Osteoblast (primary cell): ENCODE measurements at regions not wholly inside any gene's neighbourhood (a gene's known extent, or its start where the extent isn't known, plus 50 kb on each side); places are given as distances from the start of the nearest gene placed in this dataset.
"Not testable (repeated sequence)": the region's sequence is repeated elsewhere in the genome, so short reads cannot be mapped to it uniquely, and the experiment has no call there.

Experiments used
- DNase-seq: peaks from one replicate; pipeline ENCODE4 v3.0.0; 2011; ENCODE audit warnings: low spot score, mixed read lengths; ENCODE audit not compliant: insufficient read length; ENCODE audit errors: missing footprints
- H2AFZ ChIP-seq: 2 replicates; pipeline ENCODE4 v1.6.0; 2011; ENCODE audit warnings: mild to moderate bottlenecking, low read length
- H3K27ac ChIP-seq: 2 replicates; pipeline ENCODE4 v1.5.1; 2011; ENCODE audit warnings: mild to moderate bottlenecking, low read depth, low read length, moderate library complexity
- H3K27me3 ChIP-seq: 2 replicates; pipeline ENCODE4 v1.6.0; 2012; ENCODE audit warnings: mild to moderate bottlenecking, control low read depth, inconsistent platforms, low read length, moderate library complexity; ENCODE audit not compliant: insufficient read depth
- H3K36me3 ChIP-seq: 2 replicates; pipeline ENCODE4 v1.5.1; 2011; ENCODE audit warnings: mild to moderate bottlenecking, low read length, control low read depth, moderate library complexity; ENCODE audit not compliant: insufficient read depth
- H3K4me1 ChIP-seq: 2 replicates; pipeline ENCODE4 v1.5.1; 2011; ENCODE audit warnings: mild to moderate bottlenecking, low read length, control low read depth, moderate library complexity; ENCODE audit not compliant: insufficient read depth
- H3K4me2 ChIP-seq: 2 replicates; pipeline ENCODE4 v1.6.0; 2011; ENCODE audit warnings: mild to moderate bottlenecking, low read length; ENCODE audit not compliant: insufficient read depth
- H3K4me3 ChIP-seq: fragments of 200-600 bp; sonication (generic); 3 replicates; pipeline ENCODE4 v1.5.1; 2012; ENCODE audit warnings: mild to moderate bottlenecking, low read length, inconsistent platforms; ENCODE audit not compliant: insufficient read depth
- H3K79me2 ChIP-seq: 2 replicates; pipeline ENCODE4 v1.6.0; 2012; ENCODE audit warnings: mild to moderate bottlenecking, low read length, control low read depth, inconsistent platforms; ENCODE audit not compliant: insufficient read depth
- H3K9me3 ChIP-seq: 2 replicates; pipeline ENCODE4 v1.5.1; 2011; ENCODE audit warnings: low read depth, low read length, control low read depth
- H4K20me1 ChIP-seq: 2 replicates; pipeline ENCODE4 v1.6.0; 2012; ENCODE audit warnings: mild to moderate bottlenecking, low read length, control low read depth; ENCODE audit not compliant: insufficient read depth
- TF ChIP-seq, protein P1 (sequence below): IDR thresholded peaks from 2 replicates; pipeline ENCODE4 v1.5.1; 2011; ENCODE audit warnings: mild to moderate bottlenecking, low read depth, low read length, moderate library complexity; ENCODE audit errors: extremely low read depth

DNA sequence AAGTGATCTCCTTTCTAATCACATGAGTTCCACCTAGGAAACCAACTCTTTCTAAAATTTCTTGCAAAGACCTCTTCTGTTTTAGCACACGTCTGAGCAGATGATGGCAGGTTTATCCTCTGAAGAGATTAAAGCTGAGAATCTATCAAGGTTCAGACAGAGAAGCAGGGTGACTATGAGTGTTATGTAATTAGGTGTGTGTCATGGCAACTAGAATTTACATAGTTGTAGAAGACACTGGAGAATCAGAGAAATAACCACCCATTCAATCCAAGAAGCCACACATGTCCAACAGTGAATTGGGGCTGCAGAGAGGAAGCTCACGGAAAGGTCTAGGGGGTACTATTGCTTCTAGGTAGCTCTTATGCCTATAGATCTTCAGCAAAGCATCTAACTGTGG is 600.5 kb downstream of the PYDC2 start:
- Histone ChIP-seq H3K27ac (no peak overlapping the region), H3K4me1 (no peaks in the 10 kb centered on the region), H2AFZ (no peak overlapping the region), H3K4me3 (no peak overlapping the region), H3K27me3 (no peaks in the 10 kb centered on the region), H3K79me2 (no peaks in the 10 kb centered on the region), H3K4me2 (no peak overlapping the region), H4K20me1 (no peaks in the 10 kb centered on the region), H3K9me3 (no peaks in the 10 kb centered on the region), H3K36me3 (no peaks in the 10 kb centered on the region)
- DNase-seq, result no peak
- TF ChIP-seq, protein P1, sequence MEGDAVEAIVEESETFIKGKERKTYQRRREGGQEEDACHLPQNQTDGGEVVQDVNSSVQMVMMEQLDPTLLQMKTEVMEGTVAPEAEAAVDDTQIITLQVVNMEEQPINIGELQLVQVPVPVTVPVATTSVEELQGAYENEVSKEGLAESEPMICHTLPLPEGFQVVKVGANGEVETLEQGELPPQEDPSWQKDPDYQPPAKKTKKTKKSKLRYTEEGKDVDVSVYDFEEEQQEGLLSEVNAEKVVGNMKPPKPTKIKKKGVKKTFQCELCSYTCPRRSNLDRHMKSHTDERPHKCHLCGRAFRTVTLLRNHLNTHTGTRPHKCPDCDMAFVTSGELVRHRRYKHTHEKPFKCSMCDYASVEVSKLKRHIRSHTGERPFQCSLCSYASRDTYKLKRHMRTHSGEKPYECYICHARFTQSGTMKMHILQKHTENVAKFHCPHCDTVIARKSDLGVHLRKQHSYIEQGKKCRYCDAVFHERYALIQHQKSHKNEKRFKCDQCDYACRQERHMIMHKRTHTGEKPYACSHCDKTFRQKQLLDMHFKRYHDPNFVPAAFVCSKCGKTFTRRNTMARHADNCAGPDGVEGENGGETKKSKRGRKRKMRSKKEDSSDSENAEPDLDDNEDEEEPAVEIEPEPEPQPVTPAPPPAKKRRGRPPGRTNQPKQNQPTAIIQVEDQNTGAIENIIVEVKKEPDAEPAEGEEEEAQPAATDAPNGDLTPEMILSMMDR, result no peak

- H3K4me2 ChIP-seq, result no peak overlapping the region
- no peak overlapping the region for H2AFZ ChIP-seq
- TF ChIP-seq, protein P1, result no peak
- H3K27me3 ChIP-seq, result no peaks in the 10 kb centered on the region
- no peaks in the 10 kb centered on the region for H4K20me1 ChIP-seq
- no peaks in the 10 kb centered on the region for H3K36me3 ChIP-seq
- no peak overlapping the region for H3K4me3 ChIP-seq
- no peaks in the 10 kb centered on the region for H3K9me3 ChIP-seq
- no peak overlapping the region for H3K27ac ChIP-seq
- no peaks in the 10 kb centered on the region for H3K4me1 ChIP-seq
- H3K79me2 ChIP-seq, result no peaks in the 10 kb centered on the region
- DNase-seq, result no peak
Observed at GRCh38 chr3:192062186-192062585, 601.2 kb downstream of the PYDC2 start.

DNA sequence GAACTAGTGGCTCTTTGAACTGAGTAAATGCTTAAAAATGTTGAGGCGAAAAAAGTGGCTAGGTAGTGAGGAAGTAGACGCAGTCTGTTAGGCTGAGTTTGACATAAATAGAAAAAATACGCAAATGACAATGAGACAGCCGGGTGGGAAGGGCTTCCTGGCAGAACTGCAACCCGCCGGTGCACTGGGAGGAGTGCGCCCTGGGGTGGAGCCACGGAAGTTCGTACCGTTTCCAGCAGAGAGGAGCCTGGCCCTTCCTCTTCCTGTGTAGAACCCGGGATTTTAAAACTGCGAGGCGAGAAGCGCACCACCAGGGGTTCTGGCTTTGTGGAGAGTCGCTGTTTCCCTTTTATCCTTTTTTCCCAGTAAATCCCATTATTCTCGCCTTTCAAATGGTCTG is 602.6 kb downstream of the PYDC2 start:
- TF ChIP-seq, protein P1, result no peak
- H3K4me1 ChIP-seq, result no peaks in the 10 kb centered on the region
- no peaks in the 10 kb centered on the region for H3K27me3 ChIP-seq
- H3K9me3 ChIP-seq, result no peaks in the 10 kb centered on the region
- peak overlapping the region; percentile 45 for H2AFZ ChIP-seq
- no peak overlapping the region for H3K27ac ChIP-seq
- H3K79me2 ChIP-seq, result no peaks in the 10 kb centered on the region
- no peaks in the 10 kb centered on the region for H4K20me1 ChIP-seq
- H3K4me2 ChIP-seq, result peak overlapping the region; percentile 35
- no peak overlapping the region for H3K4me3 ChIP-seq
- no peak for DNase-seq
- H3K36me3 ChIP-seq, result no peaks in the 10 kb centered on the region

GRCh38 chr3:192064959-192065358 is 604.0 kb downstream of the PYDC2 start:
- Histone ChIP-seq H4K20me1 (no peaks in the 10 kb centered on the region), H3K4me2 (no peak overlapping the region), H3K4me1 (no peaks in the 10 kb centered on the region), H3K36me3 (no peaks in the 10 kb centered on the region), H2AFZ (no peak overlapping the region), H3K9me3 (no peaks in the 10 kb centered on the region), H3K4me3 (no peak overlapping the region), H3K27me3 (no peaks in the 10 kb centered on the region), H3K79me2 (no peaks in the 10 kb centered on the region), H3K27ac (no peak overlapping the region)
- TF ChIP-seq, protein P1, result no peak
- no peak for DNase-seq

- not testable (repeated sequence) for H2AFZ ChIP-seq
Observed at GRCh38 chr3:192066253-192066652, 605.3 kb downstream of the PYDC2 start.

More at GRCh38 chr3:192066253-192066652, 605.3 kb downstream of the PYDC2 start:
- not testable (repeated sequence) for H3K36me3 ChIP-seq, H3K27me3 ChIP-seq, H4K20me1 ChIP-seq, H3K79me2 ChIP-seq, DNase-seq, H3K27ac ChIP-seq, H3K4me2 ChIP-seq, H3K4me1 ChIP-seq, H3K9me3 ChIP-seq, H3K4me3 ChIP-seq
